Uterus (tissue), 2 donors: ENCODE measurements at regions not wholly inside any gene's neighbourhood (a gene's known extent, or its start where the extent isn't known, plus 50 kb on each side); places are given as distances from the start of the nearest gene placed in this dataset.
"Not testable (repeated sequence)": the region's sequence is repeated elsewhere in the genome, so short reads cannot be mapped to it uniquely, and the experiment has no call there.

Experiments
- CTCF ChIP-seq, 4 experiments: fragments of 200-600 bp in 2 of 4; fragments of 450-650 bp in 2 of 4; sonication (generic) in 2 of 4; IDR thresholded peaks; one replicate each; pipeline ENCODE4 v1.5.1; 2016 to 2019; ENCODE audit warnings: antibody characterized with exemption in 4 of 4, mild to moderate bottlenecking in 2 of 4, moderate library complexity in 1 of 4
- POLR2A ChIP-seq, 2 donors: fragments of 450-650 bp; IDR thresholded peaks; one replicate each; pipeline ENCODE4 v1.6.1; 2016; ENCODE audit warnings: antibody characterized with exemption in 2 of 2, mild to moderate bottlenecking in 1 of 2, moderate library complexity in 1 of 2

GRCh38 chr18:1388468-1388867 lies 483.8 kb downstream of the ADCYAP1 start:
- not testable (repeated sequence) for TF ChIP-seq CTCF, POLR2A (IDR thresholded peaks at IDR 0.05)
